LNCaP clone FGC (cell line): ENCODE measurements at regions not wholly inside any gene's neighbourhood (a gene's known extent, or its start where the extent isn't known, plus 50 kb on each side); places are given as distances from the start of the nearest gene placed in this dataset.

Source experiments
- DNase-seq: peaks from one replicate; pipeline ENCODE4 v3.0.0-alpha.2; 2011; ENCODE audit warnings: low read depth
- H3K4me3 ChIP-seq: 2 replicates; pipeline ENCODE4 v1.5.1; 2011; ENCODE audit warnings: mild to moderate bottlenecking, low read depth, low read length, control low read depth
- TF ChIP-seq, protein P1 (sequence below): IDR thresholded peaks from 2 replicates; pipeline ENCODE4 v1.5.1; 2012; ENCODE audit warnings: mild to moderate bottlenecking; ENCODE audit not compliant: control insufficient read depth, insufficient read depth; ENCODE audit errors: extremely low read depth

DNA sequence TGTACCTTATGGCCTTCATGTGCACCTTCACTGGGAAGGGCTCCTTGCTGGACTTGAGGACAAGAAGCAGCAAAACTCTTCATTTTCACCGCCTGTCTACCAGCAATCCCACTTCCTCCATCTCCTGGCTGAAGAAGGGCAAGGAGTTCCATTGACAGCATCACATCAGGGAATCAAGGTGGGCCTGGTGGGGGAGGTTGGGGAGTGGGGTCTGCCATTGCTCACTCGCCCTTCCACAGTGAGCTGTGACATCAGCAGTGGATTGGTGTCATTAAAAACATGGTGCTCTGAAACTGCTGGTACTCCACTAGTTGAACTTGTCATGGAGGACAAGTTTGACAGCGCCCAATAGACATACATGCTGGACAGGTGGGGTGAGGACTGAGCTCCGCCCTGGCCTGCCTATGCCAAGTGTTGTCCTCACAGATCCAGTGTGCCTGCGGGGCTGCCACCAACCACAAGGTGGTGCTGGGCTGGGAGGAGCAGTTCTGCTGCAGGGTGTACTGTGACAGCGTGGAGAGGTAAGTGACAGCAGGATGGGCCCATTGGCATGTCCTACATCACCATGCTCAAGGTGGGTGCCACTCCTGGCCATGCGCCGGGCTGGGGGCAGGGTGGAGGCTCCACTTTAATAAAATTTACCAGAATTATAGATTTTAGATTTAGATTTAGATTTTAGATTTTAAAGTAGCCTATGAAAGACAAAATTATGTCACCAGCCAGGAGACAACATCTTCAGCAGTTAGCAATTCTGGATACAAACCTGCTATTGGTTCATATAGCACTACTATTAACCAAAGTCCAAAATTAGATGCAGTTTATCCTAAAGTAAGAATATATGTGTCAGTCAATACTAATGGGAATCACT lies 1729.1 kb downstream of the TP53TG3F start:
- peak; percentile 56 for DNase-seq
- TF ChIP-seq, protein P1, sequence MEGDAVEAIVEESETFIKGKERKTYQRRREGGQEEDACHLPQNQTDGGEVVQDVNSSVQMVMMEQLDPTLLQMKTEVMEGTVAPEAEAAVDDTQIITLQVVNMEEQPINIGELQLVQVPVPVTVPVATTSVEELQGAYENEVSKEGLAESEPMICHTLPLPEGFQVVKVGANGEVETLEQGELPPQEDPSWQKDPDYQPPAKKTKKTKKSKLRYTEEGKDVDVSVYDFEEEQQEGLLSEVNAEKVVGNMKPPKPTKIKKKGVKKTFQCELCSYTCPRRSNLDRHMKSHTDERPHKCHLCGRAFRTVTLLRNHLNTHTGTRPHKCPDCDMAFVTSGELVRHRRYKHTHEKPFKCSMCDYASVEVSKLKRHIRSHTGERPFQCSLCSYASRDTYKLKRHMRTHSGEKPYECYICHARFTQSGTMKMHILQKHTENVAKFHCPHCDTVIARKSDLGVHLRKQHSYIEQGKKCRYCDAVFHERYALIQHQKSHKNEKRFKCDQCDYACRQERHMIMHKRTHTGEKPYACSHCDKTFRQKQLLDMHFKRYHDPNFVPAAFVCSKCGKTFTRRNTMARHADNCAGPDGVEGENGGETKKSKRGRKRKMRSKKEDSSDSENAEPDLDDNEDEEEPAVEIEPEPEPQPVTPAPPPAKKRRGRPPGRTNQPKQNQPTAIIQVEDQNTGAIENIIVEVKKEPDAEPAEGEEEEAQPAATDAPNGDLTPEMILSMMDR = peak; percentile 69
- H3K4me3 ChIP-seq = no peak overlapping the region

DNA sequence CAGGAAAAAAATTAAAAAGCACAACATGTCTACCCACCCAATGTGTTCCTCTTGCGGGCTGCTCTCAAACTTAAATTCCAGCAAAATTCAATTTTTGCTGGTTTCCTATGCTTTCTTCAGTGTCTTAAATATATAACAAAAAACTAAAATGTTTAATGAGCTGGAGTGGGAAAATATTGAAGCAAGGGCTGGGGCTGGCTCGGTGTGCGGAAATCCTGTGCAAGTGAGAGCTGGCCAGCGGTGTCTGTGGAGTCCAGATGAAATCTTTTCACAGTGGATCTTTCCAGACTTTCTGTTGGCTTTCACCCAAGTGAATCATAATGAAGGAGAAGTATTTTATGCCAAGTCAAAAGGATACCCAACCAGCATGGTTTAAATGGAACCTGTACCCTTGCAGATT lies 1733.6 kb downstream of the TP53TG3F start:
- no peak for DNase-seq
- no peak overlapping the region for H3K4me3 ChIP-seq
- TF ChIP-seq, protein P1 = no peak

DNA sequence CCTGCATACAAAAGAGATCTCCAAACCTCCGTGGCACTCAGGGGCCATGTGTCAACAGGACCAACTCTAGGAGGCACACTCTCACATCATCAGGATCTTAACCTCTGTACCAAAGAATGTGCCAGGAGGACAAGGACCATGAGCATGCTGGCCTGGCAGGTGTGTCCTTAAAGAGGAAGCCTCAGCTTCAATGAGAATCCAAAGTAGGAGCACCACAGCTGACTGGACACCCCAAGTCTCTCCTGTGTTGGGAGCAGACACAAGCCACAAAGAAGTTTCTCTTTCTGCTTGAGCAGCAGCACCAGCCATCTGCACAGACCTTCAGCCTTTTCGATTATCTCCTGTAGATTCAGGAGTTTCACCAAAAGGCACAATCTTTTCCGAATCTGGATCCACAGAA lies 1734.5 kb downstream of the TP53TG3F start:
- DNase-seq = no peak
- TF ChIP-seq, protein P1 = no peak
- H3K4me3 ChIP-seq = no peak overlapping the region

DNA sequence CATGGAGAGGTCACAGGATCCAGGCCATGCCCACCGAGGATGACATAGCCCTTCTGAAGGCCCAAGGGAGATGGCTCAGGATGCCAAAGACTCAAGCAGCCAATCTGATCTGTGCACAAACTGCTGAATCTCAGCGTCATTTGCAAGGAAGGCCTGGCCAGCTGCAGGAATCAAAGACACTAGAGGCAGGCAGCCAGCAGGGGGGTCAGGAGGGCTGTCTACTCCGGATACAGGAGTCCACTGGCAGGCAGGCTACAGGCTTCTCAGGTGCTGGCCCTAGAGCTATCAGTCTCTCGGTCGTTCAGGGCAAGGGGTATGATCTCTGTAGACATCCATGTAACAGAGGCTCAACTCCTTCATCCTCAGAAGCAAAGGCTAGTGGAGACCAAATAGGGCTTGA lies 1735.3 kb downstream of the TP53TG3F start:
- H3K4me3 ChIP-seq = no peak overlapping the region
- TF ChIP-seq, protein P1 = no peak
- DNase-seq = no peak

DNA sequence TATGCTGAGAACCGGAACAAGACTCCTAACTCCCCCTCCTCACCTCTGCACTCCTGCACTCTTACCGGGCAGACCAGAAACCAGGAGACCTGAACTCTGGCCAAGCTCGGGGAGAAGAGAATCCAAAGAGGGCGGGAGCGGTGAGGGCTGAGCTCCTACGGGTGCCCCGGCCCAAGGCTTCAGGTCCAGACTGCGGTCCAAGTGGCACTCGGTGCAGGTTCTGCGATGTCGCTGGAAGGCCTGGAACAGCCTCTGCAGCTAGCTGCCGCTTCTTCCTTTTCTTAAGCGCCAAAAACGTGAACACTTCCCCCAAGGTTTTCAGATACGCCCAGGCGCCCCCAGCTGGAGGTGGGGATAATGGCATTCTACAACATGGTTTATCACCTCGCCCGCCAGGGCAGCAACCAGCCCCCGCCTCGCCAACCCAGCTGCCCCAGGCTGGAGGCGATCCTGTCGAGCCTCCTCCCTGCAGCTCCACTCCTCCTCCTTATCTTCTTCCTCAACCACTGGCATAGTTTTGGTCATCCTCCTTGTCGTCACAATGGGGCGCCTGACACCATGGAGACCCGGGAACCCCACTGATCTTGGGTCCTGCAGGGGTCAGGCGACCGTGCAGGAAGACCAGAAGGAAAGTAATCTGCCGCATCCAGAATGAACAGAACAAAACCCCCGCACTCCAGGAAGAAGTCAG lies 1735.9 kb downstream of the TP53TG3F start:
- TF ChIP-seq, protein P1 = no peak
- DNase-seq = no peak
- no peak overlapping the region for H3K4me3 ChIP-seq

DNA sequence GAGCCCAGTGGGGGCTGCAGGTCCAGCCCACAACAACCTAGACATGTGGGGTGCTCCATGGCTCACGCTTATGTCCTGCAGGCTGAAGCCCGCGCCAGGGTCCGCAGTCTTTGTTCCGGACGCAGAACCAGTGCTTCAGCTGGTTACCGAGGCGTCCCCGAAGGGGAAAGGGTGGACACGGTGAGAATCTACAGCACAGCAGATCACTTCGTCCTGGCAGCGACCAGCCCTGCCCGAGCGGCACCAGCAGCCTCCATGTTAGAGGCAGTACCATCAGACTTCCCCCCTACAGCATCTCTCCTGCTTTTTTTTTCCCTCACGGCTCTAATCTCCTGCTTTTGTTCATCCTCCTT lies 1736.4 kb downstream of the TP53TG3F start:
- TF ChIP-seq, protein P1 = no peak
- H3K4me3 ChIP-seq = no peak overlapping the region
- no peak for DNase-seq
